ENCODE measurements at regions not wholly inside any gene's neighbourhood (a gene's known extent, or its start where the extent isn't known, plus 50 kb on each side); places are given as distances from the start of the nearest gene placed in this dataset.

DNA sequence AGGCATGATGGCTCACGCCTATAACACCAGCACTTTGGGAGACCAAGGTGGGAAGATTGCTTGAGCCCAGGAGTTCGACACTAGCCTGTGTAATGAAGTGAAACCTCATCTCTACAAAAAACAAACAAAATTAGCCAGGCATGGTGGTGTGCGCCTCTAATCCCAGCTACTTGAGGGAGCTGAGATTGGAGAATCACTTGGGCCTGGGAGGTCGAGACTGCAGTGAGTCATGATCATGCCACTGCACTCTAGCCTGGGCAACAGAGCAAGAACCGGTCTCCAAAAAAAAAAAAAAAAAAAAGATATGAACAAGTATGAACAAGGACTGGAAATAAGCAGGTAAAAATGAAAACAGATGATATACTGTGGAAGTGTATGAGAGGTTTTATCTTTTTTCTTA lies 54.1 kb upstream of the SOX6 start:
- TF ChIP-seq EZH2 (IDR thresholded peaks at IDR 0.05; ENCODE audit: insufficient read depth, poor library complexity, severe bottlenecking), result no peak
- TF ChIP-seq EZH2phosphoT487 (IDR thresholded peaks at IDR 0.05; ENCODE audit: insufficient read depth, low read depth), result no peak
